ENCODE measurements at regions not wholly inside any gene's neighbourhood (a gene's known extent, or its start where the extent isn't known, plus 50 kb on each side); places are given as distances from the start of the nearest gene placed in this dataset.

DNA sequence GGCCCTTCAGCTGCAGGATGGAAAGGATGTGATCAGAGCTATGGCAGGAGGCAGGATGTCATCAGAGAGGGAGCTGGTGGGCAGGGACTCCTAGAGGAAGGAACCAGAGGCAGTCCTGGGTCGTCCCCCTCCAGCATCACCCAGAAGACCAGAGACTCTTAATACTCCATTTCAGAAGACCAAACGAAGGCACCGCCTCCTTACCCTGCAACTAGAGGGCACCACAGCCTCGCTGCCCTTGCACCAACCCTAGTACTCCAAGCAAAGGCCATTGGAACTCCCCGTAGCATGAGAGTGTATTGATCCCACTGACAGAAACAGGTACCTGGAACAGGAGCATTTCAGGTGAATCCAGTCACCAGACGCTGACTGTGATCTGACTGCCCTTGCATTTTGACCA, 598.1 kb downstream of the NPHP4 start:
- DNase-seq, result no peak

DNA sequence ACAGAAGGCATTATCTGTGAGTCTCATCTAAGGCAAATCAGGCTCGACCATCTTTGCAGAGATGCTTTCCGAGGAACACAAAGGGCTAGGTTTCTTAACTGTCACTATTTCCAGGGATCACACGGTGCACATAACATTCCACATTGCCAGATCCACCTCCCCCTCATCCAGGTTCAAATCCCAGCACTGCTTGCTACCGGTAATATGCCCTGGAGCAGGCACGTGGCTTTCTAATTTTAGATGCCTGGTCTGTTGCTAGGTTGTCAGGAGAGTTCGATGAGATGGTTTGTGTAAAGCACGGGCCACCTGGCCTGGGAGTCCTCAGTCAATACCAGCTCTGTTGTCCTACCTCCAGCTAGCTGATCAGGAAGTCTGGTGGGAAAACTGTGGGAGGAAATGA, 598.6 kb downstream of the NPHP4 start:
- no peak for DNase-seq

DNA sequence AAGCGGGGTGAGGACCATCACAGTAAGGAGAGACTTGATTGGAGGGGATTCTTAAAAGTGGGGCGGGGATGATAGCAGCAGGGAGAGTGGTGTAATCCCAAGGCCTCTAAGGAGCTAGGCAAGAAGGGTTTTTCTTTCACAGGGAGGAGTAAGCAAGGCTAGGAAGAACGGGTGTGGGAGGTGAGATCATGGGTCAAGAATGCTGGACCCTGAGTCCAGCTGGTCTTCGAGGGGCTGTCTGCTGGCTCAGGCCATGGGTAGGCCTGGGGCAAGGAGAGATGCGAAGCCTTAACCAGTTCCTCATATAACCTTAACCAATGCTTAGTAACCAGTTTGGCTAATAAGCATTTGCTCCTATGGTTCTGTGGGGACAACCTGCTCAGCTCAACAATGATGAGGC, 599.1 kb downstream of the NPHP4 start:
- DNase-seq, result no peak

DNA sequence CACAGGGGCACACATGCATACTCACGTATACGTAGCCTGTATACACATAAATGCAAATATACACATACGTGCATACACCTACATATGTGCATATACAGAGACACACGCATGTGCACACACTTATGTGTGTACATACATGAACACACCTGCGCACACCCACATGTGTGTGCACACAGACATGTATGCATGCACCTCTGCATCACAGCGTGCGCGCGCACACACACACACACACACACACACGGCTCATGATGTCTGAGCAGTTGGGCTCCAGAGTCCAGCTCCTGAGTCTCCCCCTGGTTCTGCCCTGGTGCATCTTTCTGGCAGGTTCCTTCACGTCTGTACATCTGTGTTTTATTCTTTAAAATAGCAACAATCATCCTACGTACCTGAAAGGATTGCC, 600.5 kb downstream of the NPHP4 start:
- no peak for DNase-seq

DNA sequence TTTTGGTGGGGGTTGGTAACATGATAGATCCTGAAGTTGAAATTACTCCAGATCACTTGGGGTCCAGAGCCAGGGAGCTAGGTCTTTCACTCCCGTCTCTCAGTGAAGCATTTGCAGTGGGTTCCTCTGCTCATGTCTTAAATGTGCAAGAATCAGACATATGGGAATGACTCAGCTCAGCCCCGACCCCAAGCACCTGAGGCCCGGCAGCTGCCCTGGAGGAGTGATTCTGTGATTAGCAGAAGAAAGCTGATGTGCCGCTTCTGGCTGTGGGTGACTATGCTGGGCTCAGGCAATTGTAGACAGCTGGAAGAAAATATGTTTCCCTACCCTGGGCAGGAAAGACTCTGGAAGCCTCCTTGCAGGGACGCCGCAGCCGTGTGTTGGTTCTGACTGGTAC, 601.7 kb downstream of the NPHP4 start:
- no peak for DNase-seq

DNA sequence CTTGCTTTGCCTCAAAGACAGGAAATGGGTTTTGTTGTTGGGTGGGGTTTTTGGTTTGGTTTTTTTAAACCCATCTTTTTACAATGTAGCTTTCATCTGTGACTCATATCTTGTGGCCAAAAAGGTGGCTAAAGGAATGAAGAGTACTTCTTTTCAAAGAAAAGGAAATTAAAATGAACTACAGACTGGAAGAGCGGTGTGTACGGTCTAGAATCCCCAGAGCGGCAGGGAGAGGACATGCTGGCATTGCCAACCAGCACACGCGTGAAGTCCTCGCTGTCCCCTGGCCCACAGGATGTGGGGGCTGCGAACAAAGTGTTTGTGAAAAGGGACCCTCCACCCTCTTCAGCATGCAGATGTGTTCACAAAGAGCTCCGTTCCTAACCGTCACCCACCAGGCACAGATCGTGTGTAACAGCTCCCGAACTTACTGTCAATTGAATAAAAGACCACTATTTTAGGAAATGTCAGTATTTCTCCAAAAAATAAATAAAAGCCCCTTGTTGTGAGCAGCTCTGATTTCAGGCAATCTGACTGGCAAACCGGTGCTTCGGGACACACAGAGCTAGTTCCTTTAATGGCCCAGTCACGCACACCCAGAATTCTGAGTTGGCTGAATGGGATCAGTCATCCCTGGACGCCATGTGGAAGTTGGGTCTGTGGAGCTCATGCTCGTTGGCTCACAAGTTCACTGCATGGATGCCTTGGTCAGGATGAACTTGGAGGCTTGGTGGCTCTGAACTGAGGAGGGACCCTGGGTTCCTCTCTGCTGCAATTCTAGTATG, 602.9 kb downstream of the NPHP4 start:
- DNase-seq, result no peak

DNA sequence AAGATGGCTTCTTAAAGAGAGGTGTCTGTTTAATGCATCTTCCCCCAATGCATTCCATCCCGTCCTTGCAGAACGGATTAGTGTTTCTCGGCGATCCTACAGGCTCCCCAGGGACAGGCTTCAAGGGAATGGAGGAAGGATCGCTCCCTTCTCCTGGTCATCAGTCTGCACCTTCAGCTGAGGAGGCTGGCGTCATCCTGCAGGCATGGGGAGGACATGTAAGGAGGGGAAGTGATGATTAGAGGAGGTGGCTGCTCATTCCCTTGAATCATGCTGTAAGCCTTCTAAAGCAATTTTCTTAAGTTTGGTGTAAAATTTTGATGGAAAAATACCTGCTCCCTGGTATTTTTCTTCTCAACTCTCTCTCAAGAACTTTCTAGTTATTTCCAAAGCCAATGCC, 603.6 kb downstream of the NPHP4 start:
- DNase-seq, result no peak

DNA sequence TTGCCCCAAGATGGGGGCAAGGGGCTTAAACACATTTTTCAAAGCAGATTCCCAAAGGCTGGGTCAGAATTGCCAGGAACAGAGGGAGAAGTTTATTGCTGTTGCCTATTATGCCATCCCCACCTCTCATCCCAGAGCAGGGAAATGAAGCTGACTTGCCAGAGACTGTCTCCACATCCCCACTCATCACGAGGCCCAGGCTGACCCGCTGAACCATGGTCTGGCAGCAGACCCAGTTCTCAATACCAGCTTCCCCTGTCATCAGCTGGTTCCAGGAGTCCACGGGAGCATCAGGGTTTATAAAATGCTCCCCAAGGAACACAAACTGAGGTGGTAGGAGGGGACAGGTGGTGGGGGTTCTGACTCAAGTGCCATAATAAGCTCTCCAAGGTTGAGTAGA, 605.9 kb downstream of the NPHP4 start:
- no peak for DNase-seq

DNA sequence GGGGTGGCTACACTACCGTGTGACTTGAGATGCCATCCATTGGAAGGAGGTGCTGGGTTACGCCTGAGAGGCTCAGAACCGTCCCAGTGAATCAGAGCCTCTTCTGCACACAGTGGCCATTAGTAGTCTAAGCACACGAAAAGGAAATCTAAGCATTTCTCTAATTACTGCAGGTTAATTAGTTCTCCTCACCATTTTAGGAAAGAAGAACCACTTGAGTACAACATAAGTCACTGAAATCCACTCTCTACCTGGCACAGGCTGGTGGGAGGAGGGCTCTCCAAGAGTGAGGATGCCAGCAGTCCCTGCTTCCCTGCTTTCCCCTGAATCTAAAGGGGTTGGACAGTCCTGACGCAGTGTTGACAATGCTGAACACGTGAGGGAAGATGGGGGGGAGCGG, 606.3 kb downstream of the NPHP4 start:
- no peak for DNase-seq

DNA sequence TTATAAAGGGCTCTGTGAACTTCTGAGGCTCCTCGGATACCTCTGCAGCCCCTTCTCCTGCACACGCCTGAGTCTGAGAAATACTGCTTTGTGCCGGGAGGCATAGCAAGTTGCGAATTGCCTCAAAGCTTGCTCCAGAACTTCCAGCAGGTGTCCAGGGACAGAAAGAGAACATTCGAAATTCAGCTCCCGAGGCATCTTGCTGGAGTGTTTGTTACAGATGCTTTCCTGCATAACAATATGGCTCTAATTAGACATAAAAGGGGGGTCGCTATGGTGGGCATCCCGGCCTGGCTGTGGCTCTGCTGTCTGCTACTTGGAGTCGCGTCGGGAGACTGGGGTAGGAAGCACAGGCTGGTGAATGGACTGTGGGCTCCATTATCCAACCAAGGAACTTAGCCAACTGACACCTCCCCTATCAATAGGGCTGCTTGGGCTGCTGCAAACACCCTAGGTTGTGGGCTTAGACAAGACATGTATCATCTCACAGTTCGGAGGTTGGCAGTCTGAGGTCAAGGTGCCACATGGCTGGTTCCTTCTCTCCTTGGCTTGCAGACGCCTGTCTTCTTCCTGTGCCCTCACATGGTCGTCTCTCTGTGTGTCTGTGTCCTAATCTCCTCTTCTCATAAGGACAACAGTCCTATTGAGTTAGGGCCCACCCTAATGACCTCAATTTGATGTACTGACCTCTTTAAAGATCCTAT, 607.0 kb downstream of the NPHP4 start:
- DNase-seq, result no peak

DNA sequence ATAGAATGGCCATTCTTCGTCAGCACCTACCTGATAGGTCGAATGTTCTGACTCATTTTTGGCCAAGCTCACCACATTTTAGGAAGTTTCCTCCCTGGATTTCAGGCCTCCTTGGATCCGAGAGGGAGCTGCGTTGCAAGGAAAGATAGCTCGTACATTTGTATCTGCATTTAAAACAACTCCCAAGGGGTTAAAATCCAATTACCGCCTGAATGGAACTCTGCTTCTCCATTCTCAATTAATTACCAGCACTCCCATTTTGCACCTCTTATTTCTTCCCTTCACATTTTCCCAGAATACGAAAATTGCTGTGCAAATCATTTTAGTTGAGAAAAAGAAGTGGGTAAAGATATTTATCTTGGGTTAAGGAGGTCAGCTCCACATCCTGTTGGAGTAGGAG, 610.7 kb downstream of the NPHP4 start:
- no peak for DNase-seq

DNA sequence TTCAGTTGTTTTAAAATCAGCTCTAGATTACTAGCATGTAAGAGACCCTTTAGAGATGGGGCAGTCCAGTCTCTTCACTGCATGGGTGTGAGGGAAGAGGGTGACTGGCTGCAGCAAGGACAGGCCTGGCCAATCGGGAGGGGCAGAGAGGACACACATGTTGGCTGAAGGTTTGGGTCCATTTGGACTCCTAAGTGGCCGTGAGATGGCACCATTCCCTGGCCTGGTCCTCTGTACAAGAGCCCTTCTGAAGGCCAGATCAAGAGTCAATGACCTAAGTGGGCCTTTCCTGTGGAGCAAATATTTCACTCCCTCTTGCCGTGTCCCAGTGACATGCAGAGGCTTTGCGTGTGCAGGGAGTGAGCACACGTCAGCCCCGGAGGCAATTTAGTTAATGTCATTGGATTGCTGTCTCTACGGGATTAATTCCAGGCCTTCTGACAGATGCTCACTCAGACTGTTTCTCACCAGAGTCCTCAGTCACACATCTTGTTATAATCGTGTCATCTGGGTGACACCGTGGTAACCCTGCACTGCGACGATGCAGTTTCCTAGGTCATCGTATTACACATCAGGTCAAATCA, 613.0 kb downstream of the NPHP4 start:
- DNase-seq, result no peak

DNA sequence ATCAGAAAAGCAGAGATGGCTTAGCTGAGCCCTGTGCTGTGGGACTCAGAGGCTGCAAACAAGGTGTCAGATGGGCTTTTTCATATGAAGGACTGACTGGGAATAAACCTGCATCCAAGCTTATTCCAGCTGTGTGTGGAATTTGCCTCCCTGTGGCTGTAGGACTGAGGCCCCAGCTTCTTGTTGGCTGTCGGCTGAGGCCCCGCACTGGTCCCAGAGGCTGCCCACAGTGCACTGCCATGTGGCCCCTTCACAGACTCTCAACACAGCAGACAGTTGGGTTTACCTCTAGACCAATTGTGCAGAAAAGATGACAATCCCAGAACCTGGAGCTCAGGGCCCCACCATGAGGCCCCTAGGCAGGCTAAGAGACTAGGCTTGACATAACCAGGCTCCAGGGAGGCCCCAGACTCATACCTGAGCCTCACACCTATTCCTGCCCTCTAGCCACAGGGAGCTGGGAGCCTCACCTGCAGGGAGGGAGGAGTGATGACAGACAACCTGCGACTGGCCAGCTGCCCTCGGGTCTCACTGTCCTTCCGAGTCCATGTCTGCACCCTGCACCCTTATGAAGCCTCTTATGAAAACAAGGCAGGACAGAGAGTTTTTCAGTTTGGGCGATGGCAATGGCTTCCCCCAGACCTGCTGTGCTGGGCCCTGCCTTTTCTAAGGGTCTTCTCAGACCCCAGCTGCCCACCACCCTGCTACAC, 615.5 kb downstream of the NPHP4 start:
- DNase-seq, result no peak

DNA sequence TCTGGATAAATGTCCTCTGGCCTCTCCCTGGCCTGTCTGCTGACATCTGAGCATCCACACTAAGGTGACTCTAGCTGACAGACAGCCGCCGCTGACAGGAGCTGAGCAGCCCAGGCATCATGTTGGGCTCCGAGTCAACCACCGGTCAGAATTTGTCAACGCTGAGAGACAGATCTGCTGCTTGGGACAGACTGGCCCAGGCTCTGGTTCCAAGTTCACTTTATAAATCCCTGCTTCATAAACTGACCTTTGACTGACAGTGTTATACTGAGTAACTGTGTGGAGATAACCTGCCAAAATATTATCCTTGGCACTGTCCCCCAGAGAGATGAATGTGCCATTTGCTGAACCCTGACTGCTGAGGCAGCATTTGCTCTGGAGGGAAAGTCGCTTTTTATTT, 616.7 kb downstream of the NPHP4 start:
- no peak for DNase-seq

DNA sequence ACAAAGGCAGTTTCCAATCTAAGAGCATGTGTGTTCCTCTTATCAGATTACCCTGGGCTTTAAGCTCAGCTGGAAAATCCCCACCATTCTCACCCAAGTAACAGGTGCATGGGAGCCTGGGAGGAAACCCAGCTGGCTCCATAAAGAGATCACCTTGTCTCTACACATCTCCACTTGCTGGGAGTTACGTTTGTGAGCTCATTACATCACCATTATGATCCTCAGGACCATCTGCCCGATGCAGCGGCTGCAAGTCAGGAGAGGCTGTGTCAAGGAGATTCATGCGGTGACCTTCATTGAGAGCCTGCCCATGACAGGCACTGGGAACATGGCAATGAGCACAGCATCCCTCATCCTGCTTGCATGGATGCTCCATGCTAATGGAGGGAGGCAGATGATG, 618.0 kb downstream of the NPHP4 start:
- DNase-seq, result no peak

DNA sequence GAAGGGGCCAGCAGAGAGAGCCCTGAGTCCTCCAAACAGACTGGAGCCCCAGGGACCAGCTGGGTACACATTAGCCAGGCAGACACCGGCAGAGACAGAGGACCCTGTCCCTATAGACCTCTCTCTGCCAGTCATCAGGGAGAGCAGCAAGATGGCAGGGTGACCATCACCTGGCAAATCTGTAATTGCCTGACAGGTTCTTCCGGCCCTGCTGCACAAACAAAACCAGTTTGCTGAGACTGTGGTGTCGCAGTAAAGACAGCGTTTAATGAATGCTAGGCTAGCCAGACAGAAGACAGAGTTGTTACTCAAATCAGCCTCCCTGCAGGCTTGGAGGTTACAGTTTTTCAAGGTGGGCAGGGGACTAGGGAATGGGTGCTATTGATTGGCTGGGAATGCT, 618.9 kb downstream of the NPHP4 start:
- DNase-seq, result no peak

DNA sequence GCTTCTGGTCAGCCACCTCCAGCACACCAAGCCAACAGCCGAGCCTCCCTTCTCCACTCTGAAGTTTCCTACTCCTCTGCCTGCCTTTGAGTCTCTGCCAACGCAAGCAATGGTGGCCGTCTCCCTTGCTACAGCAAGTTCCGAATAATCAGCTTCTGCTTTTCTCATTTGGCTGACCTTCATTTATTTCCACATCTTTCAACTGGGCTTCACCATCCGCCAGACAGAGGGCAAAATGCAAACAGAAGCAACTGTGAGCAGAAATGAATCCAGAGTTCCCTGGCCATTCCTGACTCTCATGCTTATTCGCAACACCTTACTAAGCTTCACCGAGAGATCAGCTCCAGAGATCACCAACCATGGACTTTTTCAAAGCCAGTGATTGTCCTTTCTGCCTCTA, 621.0 kb downstream of the NPHP4 start:
- no peak for DNase-seq

DNA sequence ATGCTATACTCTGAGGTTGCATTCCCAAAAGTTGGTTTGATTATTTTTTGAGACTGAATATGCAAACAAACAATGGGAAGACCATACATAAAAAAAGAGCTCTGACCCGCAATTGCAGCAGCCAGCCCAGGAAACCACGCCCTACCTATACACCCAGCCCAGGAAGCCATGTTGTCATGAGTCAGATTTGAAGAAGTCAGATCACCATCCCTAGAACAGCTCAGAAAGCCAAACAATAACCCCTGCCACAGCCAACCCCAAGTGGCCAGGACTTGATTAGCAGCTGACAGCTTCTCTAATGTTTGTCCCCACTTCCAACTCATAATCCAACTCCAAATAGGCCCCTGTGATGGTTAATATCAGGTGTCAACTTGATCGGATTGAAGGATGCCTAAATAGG, 621.9 kb downstream of the NPHP4 start:
- DNase-seq, result no peak

DNA sequence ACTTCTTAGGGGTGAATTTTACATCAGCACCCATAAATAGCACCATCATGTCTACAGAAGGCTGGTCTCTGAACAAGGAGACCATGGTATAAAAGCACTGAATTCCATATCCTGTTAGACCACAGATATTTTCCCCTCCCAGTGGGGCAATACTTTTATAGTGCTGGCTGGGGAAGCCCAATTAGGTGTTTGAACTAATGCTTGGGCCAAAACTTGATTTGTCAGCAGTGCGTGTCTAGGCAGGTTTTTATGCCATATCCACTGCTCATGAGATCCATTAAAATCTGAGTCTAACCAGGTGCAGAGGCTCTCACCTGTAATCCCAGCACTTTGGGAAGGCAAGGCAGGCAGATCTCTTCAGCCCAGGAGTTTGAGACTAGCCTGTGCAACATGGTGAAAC, 623.0 kb downstream of the NPHP4 start:
- DNase-seq, result no peak

DNA sequence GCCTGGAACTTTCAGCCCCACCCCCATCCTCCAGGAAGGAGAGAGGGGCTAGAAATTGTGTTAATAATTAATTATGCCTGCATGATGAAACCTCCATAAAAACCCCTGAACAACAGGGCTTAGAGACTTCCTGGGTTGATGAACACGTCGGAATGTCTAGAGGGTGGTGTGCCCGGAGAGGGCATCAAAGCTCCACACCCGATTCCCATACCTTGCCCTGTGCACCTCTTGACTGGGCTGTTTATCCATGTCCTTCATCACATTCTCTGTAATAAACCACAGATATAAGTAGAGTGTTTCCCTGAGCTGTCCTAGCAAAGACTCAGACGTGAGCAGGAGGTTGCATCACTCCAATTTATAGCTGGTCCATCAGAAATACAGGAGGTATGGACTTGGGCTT, 624.0 kb downstream of the NPHP4 start:
- no peak for DNase-seq

DNA sequence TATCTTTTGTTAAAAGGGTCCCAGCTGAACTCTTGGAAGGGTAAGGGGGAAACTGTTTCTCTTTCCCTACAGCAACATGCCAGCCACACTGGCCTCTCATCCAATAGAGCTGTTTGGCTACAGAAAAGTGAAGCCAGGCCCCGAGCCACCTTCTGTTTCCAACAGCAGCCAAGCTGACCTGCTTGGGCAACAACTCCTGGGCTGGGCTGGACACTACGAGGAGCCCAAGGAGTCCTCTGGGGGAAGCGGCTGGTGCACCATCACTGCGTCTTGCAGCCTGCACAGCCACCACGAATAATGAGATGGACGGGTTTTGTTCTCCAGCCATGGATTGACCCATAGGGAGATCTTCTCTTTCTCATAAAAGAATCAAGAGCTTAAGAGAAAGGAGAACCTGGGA, 624.9 kb downstream of the NPHP4 start:
- no peak for DNase-seq

DNA sequence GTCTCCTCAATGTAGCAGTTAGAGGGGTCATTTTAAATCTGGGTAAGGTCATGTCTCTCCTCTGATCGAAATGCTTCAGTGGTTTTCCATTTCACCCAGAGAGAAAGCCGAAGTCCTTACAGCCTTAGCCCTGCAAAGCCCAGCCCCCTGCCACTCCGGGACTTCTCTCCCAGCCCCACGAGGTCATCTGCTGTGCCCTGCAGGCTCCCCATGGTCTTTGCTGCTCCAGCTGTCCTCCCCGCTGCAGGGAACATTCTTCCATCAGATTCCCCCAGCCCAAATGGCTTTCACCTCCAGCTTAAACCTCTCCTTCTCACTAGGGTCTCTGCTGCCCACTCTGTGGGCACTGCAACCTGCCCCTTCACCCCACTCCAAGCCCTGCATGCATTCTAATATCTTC, 626.5 kb downstream of the NPHP4 start:
- DNase-seq, result no peak

DNA sequence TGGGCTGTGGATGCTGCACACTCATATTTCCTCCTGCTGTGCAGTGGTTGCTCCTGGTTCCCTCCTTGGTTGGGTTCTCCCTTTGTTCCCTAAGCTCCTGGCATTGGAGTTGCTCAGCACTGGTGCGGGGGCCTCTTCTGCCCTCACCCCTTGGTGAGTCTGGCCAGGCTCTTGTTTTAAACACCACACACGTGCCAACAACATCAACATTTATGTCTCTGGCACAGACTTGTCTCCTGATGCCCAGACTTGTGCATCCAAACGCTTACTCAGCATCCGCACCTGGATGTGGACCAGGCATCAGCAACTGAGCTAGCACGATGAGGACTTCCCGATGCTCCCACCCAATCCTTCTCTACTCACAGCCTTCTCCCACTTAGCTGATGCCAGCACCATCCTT, 627.6 kb downstream of the NPHP4 start:
- no peak for DNase-seq

DNA sequence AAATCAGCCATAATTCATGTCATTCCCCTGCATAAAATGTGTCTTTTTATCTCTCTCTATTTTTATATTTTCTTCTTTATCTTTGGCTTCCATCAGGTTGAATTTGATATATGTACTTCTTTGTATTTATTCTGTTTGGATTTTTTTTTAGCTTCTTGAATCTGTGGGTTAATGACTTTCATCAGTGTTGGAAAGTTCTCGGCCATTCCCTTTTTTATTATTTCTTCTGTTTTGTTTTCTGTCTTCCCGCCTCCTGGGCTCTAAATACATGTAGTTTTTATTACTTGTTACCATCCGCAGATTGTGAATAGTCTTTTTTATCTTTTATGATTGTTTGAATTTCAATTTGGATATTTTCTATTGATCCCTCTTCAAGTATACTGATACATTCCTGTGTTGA, 637.5 kb downstream of the NPHP4 start:
- no peak for DNase-seq

Data from NCI-H1436 (cell line).